Stimulated activated CD8-positive, alpha-beta memory T cell treated with anti-CD3 and anti-CD28 coated beads, Interleukin-7, amount 100 ng/mL, for 48 hours (primary cell): ENCODE measurements at regions not wholly inside any gene's neighbourhood (a gene's known extent, or its start where the extent isn't known, plus 50 kb on each side); places are given as distances from the start of the nearest gene placed in this dataset.
"Not testable (repeated sequence)": the region's sequence is repeated elsewhere in the genome, so short reads cannot be mapped to it uniquely, and the experiment has no call there.

ENCODE experiments used
- DNase-seq, 2 donors: peaks; one replicate each; pipeline ENCODE4 v3.0.0-alpha.2; 2020; ENCODE audit warnings: low read depth in 1 of 2; ENCODE audit errors: extremely low read depth in 1 of 2

- not testable (repeated sequence) for DNase-seq
Measured at GRCh38 chr15:20473465-20473864, 68.1 kb downstream of the GOLGA6L6 start.

DNA sequence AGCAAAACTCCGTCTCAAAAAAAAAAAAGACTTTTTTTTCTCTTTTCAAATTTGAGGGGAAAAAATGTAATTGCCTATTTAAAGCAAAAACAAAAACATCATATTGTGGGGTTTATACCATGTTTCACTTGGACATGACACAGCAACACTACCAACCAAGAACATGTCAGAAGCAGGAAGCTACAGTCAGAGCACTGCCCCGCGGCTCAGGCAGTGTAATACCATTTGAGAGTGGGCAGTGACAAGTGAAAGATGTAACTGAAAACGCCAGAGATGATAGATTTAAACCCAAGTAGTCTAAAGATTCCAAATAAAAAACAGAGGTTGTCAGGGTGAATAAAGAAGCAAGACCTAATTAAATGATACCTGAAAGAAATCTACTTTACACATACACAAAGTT is 68.6 kb downstream of the GOLGA6L6 start:
- not testable (repeated sequence) for DNase-seq

DNA sequence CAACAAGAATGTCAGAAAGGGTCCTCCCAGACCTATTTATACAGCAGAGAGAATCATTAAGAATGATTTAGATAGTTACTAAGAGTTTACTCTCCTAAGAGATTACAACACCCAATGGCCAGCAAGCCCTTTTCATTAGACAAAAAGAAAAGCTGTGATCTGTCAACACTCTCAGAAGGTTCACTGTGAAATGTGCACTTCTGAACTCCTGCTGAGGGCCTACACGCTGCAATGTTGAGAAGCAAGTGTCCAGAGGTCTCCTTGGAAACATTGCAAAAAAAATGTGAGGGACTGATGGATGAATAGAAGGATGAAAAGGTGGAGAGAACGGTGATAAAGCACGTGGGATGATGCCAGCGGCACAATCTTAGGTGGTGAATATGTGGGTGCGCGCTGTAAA is 70.8 kb downstream of the GOLGA6L6 start:
- DNase-seq = not testable (repeated sequence)

- not testable (repeated sequence) for DNase-seq
Measured at GRCh38 chr15:20441138-20441537, 100.5 kb downstream of the GOLGA6L6 start.

GRCh38 chr15:20440390-20440789 is 101.2 kb downstream of the GOLGA6L6 start:
- DNase-seq = not testable (repeated sequence)

- DNase-seq = not testable (repeated sequence)
Measured at GRCh38 chr15:20439111-20439510, 102.5 kb downstream of the GOLGA6L6 start.

DNA sequence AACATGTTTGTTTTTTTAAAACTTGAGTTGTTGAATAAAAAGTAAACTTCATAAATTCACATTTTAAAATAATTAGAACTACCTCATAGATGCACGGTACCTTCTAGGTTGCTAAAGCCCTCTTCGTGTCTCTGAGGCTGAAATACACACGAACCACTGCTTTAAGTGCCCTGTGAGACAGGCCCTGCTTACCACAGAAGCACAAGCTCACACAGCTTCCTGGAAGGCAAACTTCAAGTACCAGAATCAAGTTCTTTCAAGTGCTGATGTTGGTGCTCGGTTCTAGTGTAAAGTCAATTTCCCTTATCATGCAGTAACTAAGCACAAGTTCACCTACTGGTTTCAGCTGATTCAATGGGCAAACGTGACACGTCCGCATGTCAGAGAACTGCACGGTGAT is 103.3 kb downstream of the GOLGA6L6 start:
- DNase-seq = not testable (repeated sequence)

DNA sequence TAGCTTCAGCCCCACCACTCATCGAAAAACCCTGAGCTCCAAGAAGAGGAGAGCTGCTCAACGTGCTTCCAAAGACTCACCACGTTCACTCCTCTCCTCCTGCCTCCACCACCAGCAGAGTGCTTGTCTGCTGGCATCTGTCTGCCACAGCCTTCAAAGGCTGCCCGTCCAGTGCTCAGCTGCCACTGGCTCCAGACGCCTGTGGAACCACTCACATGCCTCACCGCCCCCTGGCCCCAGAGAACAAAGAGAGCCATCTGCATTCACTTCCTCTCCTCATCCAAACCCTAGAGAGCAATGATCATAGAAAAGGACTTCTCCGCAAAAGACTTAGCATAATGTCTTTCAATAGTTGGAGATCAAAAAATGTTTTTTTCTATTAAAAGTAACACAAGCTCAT is 108.1 kb downstream of the GOLGA6L6 start:
- not testable (repeated sequence) for DNase-seq

- DNase-seq = not testable (repeated sequence)
Measured at GRCh38 chr15:20430495-20430894, 111.1 kb downstream of the GOLGA6L6 start.

DNA sequence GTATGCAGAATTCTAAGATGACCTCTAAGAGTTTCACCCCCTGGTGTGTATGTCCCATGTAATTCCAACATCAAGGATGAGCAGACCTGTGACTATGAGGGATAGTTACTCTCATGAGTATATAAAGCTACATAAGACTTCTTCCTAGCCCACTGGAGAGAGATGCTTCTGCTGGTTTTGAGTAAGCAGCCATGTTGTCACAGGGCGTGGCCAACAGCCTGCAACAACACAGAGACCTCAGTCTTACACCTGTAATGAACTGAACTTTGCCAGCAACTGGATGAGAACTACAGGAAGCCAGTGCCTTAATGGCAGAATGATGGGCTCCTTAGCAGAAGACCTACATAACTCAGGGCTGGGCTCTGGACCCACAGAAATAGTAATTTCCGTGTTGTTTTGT is 120.9 kb downstream of the GOLGA6L6 start:
- DNase-seq = not testable (repeated sequence)

DNA sequence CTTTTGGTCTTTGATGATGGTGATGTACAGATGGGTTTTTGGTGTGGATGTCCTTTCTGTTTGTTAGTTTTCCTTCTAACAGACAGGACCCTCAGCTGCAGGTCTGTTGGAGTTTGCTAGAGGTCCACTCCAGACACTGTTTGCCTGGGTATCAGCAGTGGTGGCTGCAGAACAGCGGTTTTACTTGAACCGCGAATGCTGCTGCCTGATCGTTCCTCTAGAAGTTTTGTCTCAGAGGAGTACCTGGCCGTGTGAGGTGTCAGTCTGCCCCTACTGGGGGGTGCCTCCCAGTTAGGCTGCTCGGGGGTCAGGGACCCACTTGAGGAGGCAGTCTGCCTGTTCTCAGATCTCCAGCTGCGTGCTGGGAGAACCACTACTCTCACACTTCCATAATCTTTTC is 125.0 kb downstream of the GOLGA6L6 start:
- DNase-seq = not testable (repeated sequence)

DNA sequence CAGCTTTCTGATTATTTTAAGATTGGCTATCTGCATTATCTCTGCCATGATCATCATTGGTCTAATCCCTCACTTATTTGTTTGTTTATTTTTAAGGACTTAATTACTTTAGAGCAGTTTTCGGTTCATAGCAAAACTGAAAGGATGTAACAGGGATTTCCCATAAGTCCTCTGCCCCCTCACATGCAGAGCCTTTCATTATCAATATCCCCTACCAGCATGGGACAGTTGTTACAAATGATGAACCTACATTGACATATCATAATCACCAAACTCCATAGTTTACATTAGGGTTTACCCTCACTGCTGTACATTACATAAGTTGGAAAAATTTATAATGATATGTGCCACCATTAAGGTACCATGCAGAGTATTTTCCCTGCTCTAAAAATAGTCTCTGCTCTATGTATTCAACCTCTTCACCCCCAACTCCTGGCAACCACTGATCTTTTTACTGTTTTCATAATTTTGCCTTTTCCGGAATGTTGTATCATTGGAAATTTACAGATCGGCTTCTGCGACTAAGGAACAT is 131.9 kb downstream of the GOLGA6L6 start:
- not testable (repeated sequence) for DNase-seq

DNA sequence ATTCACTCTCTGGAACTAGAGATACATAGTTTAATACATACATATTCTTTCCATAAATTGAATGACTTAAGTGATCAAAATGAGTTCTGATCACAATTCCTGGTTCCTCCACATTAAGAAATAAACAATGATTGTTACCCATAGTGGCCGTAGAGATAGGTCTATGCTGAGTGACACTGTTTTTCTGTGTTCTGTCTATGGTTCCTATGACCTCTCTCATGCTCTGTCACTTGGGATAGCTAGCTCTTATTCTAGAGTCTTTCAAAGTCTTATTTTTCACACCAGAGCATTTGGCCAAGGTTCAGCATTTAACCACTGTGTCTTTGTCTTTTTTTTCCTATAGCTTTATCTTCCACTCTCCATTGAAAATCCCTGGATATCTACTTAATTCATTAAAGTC is 132.4 kb downstream of the GOLGA6L6 start:
- DNase-seq = no peak

GRCh38 chr15:20407553-20407952 is 134.0 kb downstream of the GOLGA6L6 start:
- DNase-seq = no peak

DNA sequence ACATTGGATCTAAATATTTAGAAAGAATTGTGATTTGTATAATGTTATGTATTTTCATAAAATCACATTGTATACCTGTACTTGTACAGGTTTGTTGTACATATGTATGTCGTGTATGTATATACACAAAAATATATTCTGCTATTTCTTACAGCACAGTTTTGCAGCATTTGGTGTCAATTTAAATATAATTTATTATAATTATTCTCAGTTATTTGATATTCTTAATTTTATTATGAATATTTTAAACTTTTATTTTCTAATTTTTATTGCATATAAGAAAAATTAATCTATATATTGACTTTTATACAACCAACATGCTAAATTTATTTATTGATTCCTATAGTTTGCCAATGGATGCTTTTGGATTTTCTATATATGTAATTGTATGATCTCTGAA is 137.0 kb downstream of the GOLGA6L6 start:
- not testable (repeated sequence) for DNase-seq

- not testable (repeated sequence) for DNase-seq
Measured at GRCh38 chr15:20402586-20402985, 139.0 kb downstream of the GOLGA6L6 start.

- DNase-seq = not testable (repeated sequence)
Measured at GRCh38 chr15:20401058-20401457, 140.5 kb downstream of the GOLGA6L6 start.

DNA sequence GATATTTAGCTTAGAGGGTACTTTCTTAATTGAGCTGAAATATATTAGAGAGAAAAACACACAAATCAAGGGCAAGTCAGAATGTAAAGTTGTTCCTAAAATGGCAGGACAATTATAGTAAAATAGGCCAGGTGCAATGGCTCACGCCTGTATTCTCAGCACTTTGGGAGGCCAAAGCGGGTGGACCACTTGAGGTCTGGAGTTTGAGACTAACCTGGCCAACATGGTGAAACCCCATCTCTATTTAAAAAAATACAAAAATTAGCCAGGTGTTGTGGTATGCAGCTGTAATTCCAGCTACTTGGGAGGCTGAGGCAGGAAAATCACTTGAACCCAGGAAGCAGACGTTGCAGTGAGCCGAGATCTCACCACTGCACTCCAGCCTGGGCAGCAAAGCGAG is 142.9 kb downstream of the GOLGA6L6 start:
- not testable (repeated sequence) for DNase-seq

- DNase-seq = not testable (repeated sequence)
Measured at GRCh38 chr15:20388161-20388560, 153.4 kb downstream of the GOLGA6L6 start.

- DNase-seq = no peak
Measured at GRCh38 chr15:20386198-20386597, 155.4 kb downstream of the GOLGA6L6 start.

- DNase-seq = not testable (repeated sequence)
Measured at GRCh38 chr15:20380199-20380598, 161.4 kb downstream of the GOLGA6L6 start.

- no peak for DNase-seq
Measured at GRCh38 chr15:20376872-20377271, 164.7 kb downstream of the GOLGA6L6 start.

- DNase-seq = not testable (repeated sequence)
Measured at GRCh38 chr15:20372416-20372815, 169.2 kb downstream of the GOLGA6L6 start.
